OCI-LY1 (cell line): ENCODE measurements at regions not wholly inside any gene's neighbourhood (a gene's known extent, or its start where the extent isn't known, plus 50 kb on each side); places are given as distances from the start of the nearest gene placed in this dataset.

ENCODE experiments used
- EZH2 ChIP-seq: fragments of 200-600 bp; sonication (generic), shearing (Covaris generic); IDR thresholded peaks from 2 replicates; pipeline ENCODE4 v1.8.0; 2017; ENCODE audit warnings: borderline replicate concordance, mixed run types, mild to moderate bottlenecking, antibody characterized with exemption, low read length, moderate library complexity, mixed read lengths
- TF ChIP-seq, protein P1 (sequence below): fragments of 200-600 bp; sonication (generic), shearing (Covaris generic); IDR thresholded peaks from 2 replicates; pipeline ENCODE4 v1.5.1; 2017; ENCODE audit warnings: mild to moderate bottlenecking, antibody characterized with exemption, low read length, moderate library complexity, mixed read lengths

DNA sequence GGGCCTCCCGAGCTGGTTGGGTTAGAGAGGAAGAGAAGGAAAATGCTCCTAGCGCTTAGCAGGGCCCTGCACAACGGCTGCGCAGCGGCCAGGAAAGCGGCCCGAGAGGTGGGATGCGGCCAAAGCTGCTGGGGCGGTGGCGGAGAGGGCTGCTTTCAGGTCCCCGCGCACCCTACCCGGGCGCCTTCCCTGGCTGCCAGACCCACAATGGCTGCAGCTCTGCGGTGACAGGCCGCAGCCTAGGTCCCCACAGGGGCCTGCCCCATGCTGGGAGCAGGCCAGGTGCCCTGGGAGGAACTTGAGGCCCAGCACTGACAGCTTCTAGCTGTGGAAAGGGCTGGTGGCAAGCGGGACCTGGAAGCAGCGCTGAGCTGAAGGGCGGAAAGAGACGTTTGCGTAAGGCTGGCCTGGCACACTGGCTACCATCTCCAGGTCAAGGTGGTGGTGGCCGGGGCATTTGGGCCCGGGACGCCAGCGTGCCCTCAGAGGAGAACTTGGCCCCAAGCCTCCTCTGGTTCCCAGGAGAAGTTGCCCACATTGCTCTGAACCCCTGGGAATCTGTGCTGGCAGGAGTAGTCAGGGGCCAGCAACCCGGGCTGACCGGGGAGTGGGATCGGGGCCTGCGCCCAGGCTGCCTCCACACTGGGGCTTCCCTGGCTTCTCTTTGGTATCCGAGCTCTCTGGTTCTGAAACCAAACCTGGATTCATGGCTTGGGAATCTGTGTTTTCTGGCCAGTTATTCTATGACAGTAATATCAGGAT lies 72.9 kb upstream of the ZNF804B start:
- TF ChIP-seq, protein P1, sequence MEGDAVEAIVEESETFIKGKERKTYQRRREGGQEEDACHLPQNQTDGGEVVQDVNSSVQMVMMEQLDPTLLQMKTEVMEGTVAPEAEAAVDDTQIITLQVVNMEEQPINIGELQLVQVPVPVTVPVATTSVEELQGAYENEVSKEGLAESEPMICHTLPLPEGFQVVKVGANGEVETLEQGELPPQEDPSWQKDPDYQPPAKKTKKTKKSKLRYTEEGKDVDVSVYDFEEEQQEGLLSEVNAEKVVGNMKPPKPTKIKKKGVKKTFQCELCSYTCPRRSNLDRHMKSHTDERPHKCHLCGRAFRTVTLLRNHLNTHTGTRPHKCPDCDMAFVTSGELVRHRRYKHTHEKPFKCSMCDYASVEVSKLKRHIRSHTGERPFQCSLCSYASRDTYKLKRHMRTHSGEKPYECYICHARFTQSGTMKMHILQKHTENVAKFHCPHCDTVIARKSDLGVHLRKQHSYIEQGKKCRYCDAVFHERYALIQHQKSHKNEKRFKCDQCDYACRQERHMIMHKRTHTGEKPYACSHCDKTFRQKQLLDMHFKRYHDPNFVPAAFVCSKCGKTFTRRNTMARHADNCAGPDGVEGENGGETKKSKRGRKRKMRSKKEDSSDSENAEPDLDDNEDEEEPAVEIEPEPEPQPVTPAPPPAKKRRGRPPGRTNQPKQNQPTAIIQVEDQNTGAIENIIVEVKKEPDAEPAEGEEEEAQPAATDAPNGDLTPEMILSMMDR, result no peak
- TF ChIP-seq EZH2, result no peak
